Left kidney (tissue), 1 donor: ENCODE measurements at regions not wholly inside any gene's neighbourhood (a gene's known extent, or its start where the extent isn't known, plus 50 kb on each side); places are given as distances from the start of the nearest gene placed in this dataset.

Experiments used
- DNase-seq: peaks from one replicate; pipeline ENCODE4 v3.0.0-alpha.2; 2013

- no peak for DNase-seq
Measured at GRCh38 chr15:58327958-58328357, 103.8 kb upstream of the LIPC start.

GRCh38 chr15:58329211-58329610 lies 102.6 kb upstream of the LIPC start:
- DNase-seq: no peak

- DNase-seq: no peak
Measured at GRCh38 chr15:58329781-58330671, 101.8 kb upstream of the LIPC start.

GRCh38 chr15:58330741-58331559 lies 100.8 kb upstream of the LIPC start:
- no peak for DNase-seq

GRCh38 chr15:58331560-58331912 lies 100.3 kb upstream of the LIPC start:
- no peak for DNase-seq

- DNase-seq: peak; percentile 93
Measured at GRCh38 chr15:58331913-58332675, 99.7 kb upstream of the LIPC start.

- no peak for DNase-seq
Measured at GRCh38 chr15:58332676-58333400, 99.0 kb upstream of the LIPC start.

GRCh38 chr15:58334803-58335202 lies 97.0 kb upstream of the LIPC start:
- no peak for DNase-seq

- no peak for DNase-seq
Measured at GRCh38 chr15:58336161-58336560, 95.6 kb upstream of the LIPC start.

GRCh38 chr15:58340176-58340575 lies 91.6 kb upstream of the LIPC start:
- DNase-seq: no peak

- no peak for DNase-seq
Measured at GRCh38 chr15:58342508-58342907, 89.3 kb upstream of the LIPC start.

GRCh38 chr15:58344213-58345070 lies 87.3 kb upstream of the LIPC start:
- no peak for DNase-seq

- no peak for DNase-seq
Measured at GRCh38 chr15:58346361-58346760, 85.4 kb upstream of the LIPC start.

GRCh38 chr15:58348095-58348812 lies 83.5 kb upstream of the LIPC start:
- no peak for DNase-seq

- no peak for DNase-seq
Measured at GRCh38 chr15:58352026-58352929, 79.5 kb upstream of the LIPC start.

GRCh38 chr15:58355382-58355971 lies 76.3 kb upstream of the LIPC start:
- no peak for DNase-seq

- no peak for DNase-seq
Measured at GRCh38 chr15:58355973-58356372, 75.8 kb upstream of the LIPC start.
